COR-L47 (cell line): ENCODE measurements at regions not wholly inside any gene's neighbourhood (a gene's known extent, or its start where the extent isn't known, plus 50 kb on each side); places are given as distances from the start of the nearest gene placed in this dataset.

Experiments used
- DNase-seq: peaks from one replicate; lab custom pipeline; 2025; lab: John Stamatoyannopoulos, UW

GRCh38 chr16:48829336-48830310, 219.6 kb upstream of the N4BP1 start:
- peak; percentile 47 for DNase-seq

- DNase-seq: no peak
Measured at GRCh38 chr16:48824271-48824670, 214.3 kb upstream of the N4BP1 start.

- DNase-seq: no peak
Measured at GRCh38 chr16:48822431-48822830, 212.5 kb upstream of the N4BP1 start.

GRCh38 chr16:48820379-48820778, 210.4 kb upstream of the N4BP1 start:
- DNase-seq: no peak

- no peak for DNase-seq
Measured at GRCh38 chr16:48818257-48818656, 208.3 kb upstream of the N4BP1 start.

- no peak for DNase-seq
Measured at GRCh38 chr16:48817032-48817431, 207.1 kb upstream of the N4BP1 start.

- no peak for DNase-seq
Measured at GRCh38 chr16:48816393-48816792, 206.4 kb upstream of the N4BP1 start.

GRCh38 chr16:48814994-48815393, 205.0 kb upstream of the N4BP1 start:
- no peak for DNase-seq

- no peak for DNase-seq
Measured at GRCh38 chr16:48813485-48813884, 203.5 kb upstream of the N4BP1 start.

GRCh38 chr16:48812856-48813255, 202.9 kb upstream of the N4BP1 start:
- no peak for DNase-seq

GRCh38 chr16:48811478-48811877, 201.5 kb upstream of the N4BP1 start:
- DNase-seq: no peak

- no peak for DNase-seq
Measured at GRCh38 chr16:48810803-48811453, 200.9 kb upstream of the N4BP1 start.

- DNase-seq: no peak
Measured at GRCh38 chr16:48810436-48810802, 200.4 kb upstream of the N4BP1 start.

- DNase-seq: no peak
Measured at GRCh38 chr16:48790151-48790550, 180.2 kb upstream of the N4BP1 start.

GRCh38 chr16:48788475-48788874, 178.5 kb upstream of the N4BP1 start:
- DNase-seq: no peak

GRCh38 chr16:48745541-48745940, 135.6 kb upstream of the N4BP1 start:
- DNase-seq: no peak

- DNase-seq: no peak
Measured at GRCh38 chr16:48740964-48741363, 131.0 kb upstream of the N4BP1 start.

- no peak for DNase-seq
Measured at GRCh38 chr16:48734220-48734619, 124.2 kb upstream of the N4BP1 start.

- DNase-seq: no peak
Measured at GRCh38 chr16:48704710-48705109, 94.7 kb upstream of the N4BP1 start.

GRCh38 chr16:48687421-48688038, 77.5 kb upstream of the N4BP1 start:
- peak; percentile 68 for DNase-seq

GRCh38 chr16:48684148-48684547, 74.2 kb upstream of the N4BP1 start:
- no peak for DNase-seq

- DNase-seq: no peak
Measured at GRCh38 chr16:48682971-48683370, 73.0 kb upstream of the N4BP1 start.

- DNase-seq: no peak
Measured at GRCh38 chr16:48681520-48681919, 71.5 kb upstream of the N4BP1 start.
